ENCODE measurements at regions not wholly inside any gene's neighbourhood (a gene's known extent, or its start where the extent isn't known, plus 50 kb on each side); places are given as distances from the start of the nearest gene placed in this dataset.

- CTCF ChIA-PET, result no interaction called here
- BruUV-seq (replicated peaks), result no TSS peak
Observed at GRCh38 chr5:73339051-73339575, 109.5 kb downstream of the FOXD1 start.

GRCh38 chr5:73338256-73339050, 110.1 kb downstream of the FOXD1 start:
- H3K36me3 Mint-ChIP-seq (ENCODE audit: insufficient read depth, unreplicated experiment), result peaks cover 5% of the 10 kb centered on the region
- H3K27me3 Mint-ChIP-seq (ENCODE audit: insufficient read depth, unreplicated experiment), result no peaks in the 10 kb centered on the region
- no peaks in the 10 kb centered on the region for H3K9me3 Mint-ChIP-seq (ENCODE audit: unreplicated experiment)
- CTCF ChIA-PET, result no interaction called here
- H3K4me1 Mint-ChIP-seq (ENCODE audit: insufficient read depth, unreplicated experiment), result no peaks in the 10 kb centered on the region
- POLR2A ChIA-PET, result no interaction called here
- DNase-seq (ENCODE audit: unreplicated experiment), result no peak
- intact Hi-C loops (cut with micrococcal nuclease), result no loop called here
- TF ChIP-seq CTCF (IDR thresholded peaks at IDR 0.05; ENCODE audit: unreplicated experiment), result no peak
- H3K27ac Mint-ChIP-seq (ENCODE audit: low read depth, unreplicated experiment), result no peak overlapping the region
- H3K4me3 Mint-ChIP-seq (ENCODE audit: unreplicated experiment), result no peak overlapping the region
- no TSS peak for BruUV-seq (replicated peaks)

More at GRCh38 chr5:73339051-73339575, 109.5 kb downstream of the FOXD1 start:
- H3K4me3 Mint-ChIP-seq (ENCODE audit: unreplicated experiment), result no peak overlapping the region
- H3K36me3 Mint-ChIP-seq (ENCODE audit: insufficient read depth, unreplicated experiment), result peaks cover 5% of the 10 kb centered on the region
- intact Hi-C loops (cut with micrococcal nuclease), result no loop called here
- POLR2A ChIA-PET, result no interaction called here
- no peak for DNase-seq (ENCODE audit: unreplicated experiment)
- H3K9me3 Mint-ChIP-seq (ENCODE audit: unreplicated experiment), result no peaks in the 10 kb centered on the region
- H3K27me3 Mint-ChIP-seq (ENCODE audit: insufficient read depth, unreplicated experiment), result no peaks in the 10 kb centered on the region
- no peaks in the 10 kb centered on the region for H3K4me1 Mint-ChIP-seq (ENCODE audit: insufficient read depth, unreplicated experiment)
- TF ChIP-seq CTCF (IDR thresholded peaks at IDR 0.05; ENCODE audit: unreplicated experiment), result no peak
- no peak overlapping the region for H3K27ac Mint-ChIP-seq (ENCODE audit: low read depth, unreplicated experiment)

- peaks cover 5% of the 10 kb centered on the region for H3K36me3 Mint-ChIP-seq (ENCODE audit: insufficient read depth, unreplicated experiment)
- no peak for DNase-seq (ENCODE audit: unreplicated experiment)
- ChIA-PET POLR2A (interaction anchor here (0.5 kb wide), 1 partner anchor 216 kb away, joined by 3 read pairs; no protein-coding TSS in a partner anchor), CTCF (no interaction called here)
- no peaks in the 10 kb centered on the region for H3K9me3 Mint-ChIP-seq (ENCODE audit: unreplicated experiment)
- no peak for TF ChIP-seq CTCF (IDR thresholded peaks at IDR 0.05; ENCODE audit: unreplicated experiment)
- H3K27me3 Mint-ChIP-seq (ENCODE audit: insufficient read depth, unreplicated experiment), result no peaks in the 10 kb centered on the region
- intact Hi-C loops (cut with micrococcal nuclease), result no loop called here
- H3K27ac Mint-ChIP-seq (ENCODE audit: low read depth, unreplicated experiment), result no peak overlapping the region
- H3K4me1 Mint-ChIP-seq (ENCODE audit: insufficient read depth, unreplicated experiment), result no peaks in the 10 kb centered on the region
- no TSS peak for BruUV-seq (replicated peaks)
- no peak overlapping the region for H3K4me3 Mint-ChIP-seq (ENCODE audit: unreplicated experiment)
Observed at GRCh38 chr5:73337586-73338255, 110.9 kb downstream of the FOXD1 start.

GRCh38 chr5:73336366-73336765, 112.2 kb downstream of the FOXD1 start:
- Mint-ChIP-seq H3K4me1 (ENCODE audit: insufficient read depth, unreplicated experiment) (no peaks in the 10 kb centered on the region), H3K27me3 (ENCODE audit: insufficient read depth, unreplicated experiment) (no peaks in the 10 kb centered on the region), H3K4me3 (ENCODE audit: unreplicated experiment) (no peak overlapping the region), H3K27ac (ENCODE audit: low read depth, unreplicated experiment) (no peak overlapping the region), H3K36me3 (ENCODE audit: insufficient read depth, unreplicated experiment) (peaks cover 5% of the 10 kb centered on the region), H3K9me3 (ENCODE audit: unreplicated experiment) (peaks cover 12% of the 10 kb centered on the region)
- DNase-seq (ENCODE audit: unreplicated experiment), result no peak
- CTCF ChIA-PET, result no interaction called here
- no TSS peak for BruUV-seq (replicated peaks)
- POLR2A ChIA-PET, result interaction anchor here (0.7 kb wide), 1 partner anchor 392 kb away, joined by 5 read pairs; no protein-coding TSS in a partner anchor
- no peak for TF ChIP-seq CTCF (IDR thresholded peaks at IDR 0.05; ENCODE audit: unreplicated experiment)
- intact Hi-C loops (cut with micrococcal nuclease), result no loop called here
